Mesodermal cell (in vitro differentiated cells): ENCODE measurements at regions not wholly inside any gene's neighbourhood (a gene's known extent, or its start where the extent isn't known, plus 50 kb on each side); places are given as distances from the start of the nearest gene placed in this dataset.

Experiments used
- H3K27ac ChIP-seq: 2 replicates; pipeline ENCODE4 v1.7.0; 2013; ENCODE audit warnings: mild to moderate bottlenecking, low read depth, low read length, moderate library complexity; ENCODE audit not compliant: severe bottlenecking
- H3K36me3 ChIP-seq: 2 replicates; pipeline ENCODE4 v1.7.1; 2013; ENCODE audit warnings: mild to moderate bottlenecking, low read length, moderate library complexity; ENCODE audit not compliant: control insufficient read depth, insufficient read depth
- H3K4me1 ChIP-seq: one replicate; pipeline ENCODE4 v1.7.1; 2013; ENCODE audit warnings: mild to moderate bottlenecking, low read length; ENCODE audit not compliant: insufficient read depth, control insufficient read depth, poor library complexity, severe bottlenecking
- H3K4me3 ChIP-seq: 2 replicates; pipeline ENCODE4 v1.7.0; 2013; ENCODE audit warnings: low read length, control low read depth, mild to moderate bottlenecking; ENCODE audit not compliant: insufficient read depth, poor library complexity, severe bottlenecking; ENCODE audit errors: extremely low read depth
- H3K9me3 ChIP-seq: 2 replicates; pipeline ENCODE4 v1.7.1; 2013; ENCODE audit warnings: mild to moderate bottlenecking, low read length, moderate library complexity; ENCODE audit not compliant: control insufficient read depth
- WGBS, 2 experiments: methylation state at CpG; one replicate each; pipeline ENCODE4 v1.1.5; 2013; ENCODE audit warnings: missing lambda C conversion rate in 2 of 2; ENCODE audit not compliant: insufficient coverage in 2 of 2; 5-methylcytosine and 5-hydroxymethylcytosine counted together

- Histone ChIP-seq H3K4me3 (no peak overlapping the region), H3K4me1 (no peaks in the 10 kb centered on the region), H3K36me3 (no peaks in the 10 kb centered on the region), H3K9me3 (no peaks in the 10 kb centered on the region), H3K27ac (no peak overlapping the region)
- 100% methylated on average over 1 to 2 of the region's 2 CpGs for WGBS, 2 experiments
Observed at GRCh38 chr4:23547096-23547495, 342.8 kb downstream of the PPARGC1A start.

- H3K4me1 ChIP-seq, result no peaks in the 10 kb centered on the region
- no peaks in the 10 kb centered on the region for H3K9me3 ChIP-seq
- H3K36me3 ChIP-seq, result no peaks in the 10 kb centered on the region
- 76 to 80% methylated on average over 2 to 4 of the region's 5 CpGs for WGBS, 2 experiments
- H3K4me3 ChIP-seq, result no peak overlapping the region
- no peak overlapping the region for H3K27ac ChIP-seq
Observed at GRCh38 chr4:23539969-23540569, 349.8 kb downstream of the PPARGC1A start.

- WGBS, 2 experiments, result 95 to 100% methylated on average over 1 to 2 of the region's 2 CpGs
Observed at GRCh38 chr4:23533859-23534258, 356.0 kb downstream of the PPARGC1A start.

GRCh38 chr4:23516716-23517115 is 373.1 kb downstream of the PPARGC1A start:
- Histone ChIP-seq H3K9me3 (no peaks in the 10 kb centered on the region), H3K27ac (no peak overlapping the region), H3K4me1 (no peaks in the 10 kb centered on the region), H3K4me3 (no peak overlapping the region), H3K36me3 (no peaks in the 10 kb centered on the region)
- 85% methylated on average over 1 of the region's 3 CpGs; no CpG with 5 or more reads in 1 of the 2 experiments for whole genome bisulfite sequencing, 2 experiments

More at GRCh38 chr4:23533859-23534258, 356.0 kb downstream of the PPARGC1A start:
- no peak overlapping the region for H3K4me3 ChIP-seq
- no peak overlapping the region for H3K27ac ChIP-seq
- H3K4me1 ChIP-seq, result no peaks in the 10 kb centered on the region
- no peaks in the 10 kb centered on the region for H3K36me3 ChIP-seq
- no peaks in the 10 kb centered on the region for H3K9me3 ChIP-seq

- no peak overlapping the region for H3K27ac ChIP-seq
- no peaks in the 10 kb centered on the region for H3K4me1 ChIP-seq
- H3K4me3 ChIP-seq, result no peak overlapping the region
- H3K9me3 ChIP-seq, result no peaks in the 10 kb centered on the region
- WGBS, 2 experiments, result 57% methylated on average over 2 of the region's 2 CpGs; no CpG with 5 or more reads in 1 of the 2 experiments
- no peaks in the 10 kb centered on the region for H3K36me3 ChIP-seq
Observed at GRCh38 chr4:23504083-23504482, 385.8 kb downstream of the PPARGC1A start.

- Histone ChIP-seq H3K4me1 (no peaks in the 10 kb centered on the region), H3K36me3 (no peaks in the 10 kb centered on the region), H3K4me3 (no peak overlapping the region), H3K9me3 (no peaks in the 10 kb centered on the region), H3K27ac (no peak overlapping the region)
- WGBS, 2 experiments, result 100% methylated on average over 1 of the region's 3 CpGs
Observed at GRCh38 chr4:23500894-23501449, 388.9 kb downstream of the PPARGC1A start.

- Histone ChIP-seq H3K9me3 (no peaks in the 10 kb centered on the region), H3K4me3 (no peak overlapping the region), H3K27ac (peak overlapping the region; percentile 84), H3K36me3 (no peaks in the 10 kb centered on the region), H3K4me1 (peaks cover 19% of the 10 kb centered on the region)
Observed at GRCh38 chr4:23485801-23486200, 404.0 kb downstream of the PPARGC1A start.

GRCh38 chr4:23484689-23485088 is 405.2 kb downstream of the PPARGC1A start:
- no peak overlapping the region for H3K4me3 ChIP-seq
- H3K9me3 ChIP-seq, result no peaks in the 10 kb centered on the region
- no peaks in the 10 kb centered on the region for H3K36me3 ChIP-seq
- H3K27ac ChIP-seq, result peak overlapping the region; percentile 84
- 47 to 68% methylated on average over 3 to 4 of the region's 4 CpGs for WGBS, 2 experiments
- peaks cover 19% of the 10 kb centered on the region for H3K4me1 ChIP-seq

- Histone ChIP-seq H3K4me1 (peaks cover 19% of the 10 kb centered on the region), H3K9me3 (no peaks in the 10 kb centered on the region), H3K36me3 (no peaks in the 10 kb centered on the region), H3K4me3 (no peak overlapping the region), H3K27ac (no peak overlapping the region)
- 83% methylated on average over 3 of the region's 5 CpGs; no CpG with 5 or more reads in 1 of the 2 experiments for WGBS, 2 experiments
Observed at GRCh38 chr4:23483320-23483960, 406.4 kb downstream of the PPARGC1A start.

GRCh38 chr4:23481566-23481965 is 408.3 kb downstream of the PPARGC1A start:
- WGBS, 2 experiments, result no CpG with 5 or more reads among the region's 1 CpG
- H3K27ac ChIP-seq, result no peak overlapping the region
- no peak overlapping the region for H3K4me3 ChIP-seq
- peaks cover 19% of the 10 kb centered on the region for H3K4me1 ChIP-seq
- H3K9me3 ChIP-seq, result no peaks in the 10 kb centered on the region
- no peaks in the 10 kb centered on the region for H3K36me3 ChIP-seq

- Histone ChIP-seq H3K4me1 (no peaks in the 10 kb centered on the region), H3K9me3 (no peaks in the 10 kb centered on the region), H3K36me3 (no peaks in the 10 kb centered on the region), H3K4me3 (no peak overlapping the region), H3K27ac (no peak overlapping the region)
Observed at GRCh38 chr4:23477905-23478304, 411.9 kb downstream of the PPARGC1A start.
